MM.1S (cell line): ENCODE measurements at regions not wholly inside any gene's neighbourhood (a gene's known extent, or its start where the extent isn't known, plus 50 kb on each side); places are given as distances from the start of the nearest gene placed in this dataset.

Source experiments
- EZH2 ChIP-seq: fragments of 300-600 bp; sonication (generic); optimal IDR thresholded peaks from 2 replicates; pipeline ENCODE3; 2017; ENCODE audit warnings: low read depth, mild to moderate bottlenecking, antibody characterized with exemption, low read length, mixed read lengths
- EZH2phosphoT487 ChIP-seq: fragments of 300-600 bp; sonication (generic); IDR thresholded peaks from 2 replicates; pipeline ENCODE4 v1.6.1; 2018; ENCODE audit warnings: antibody characterized with exemption, low read length
- TF ChIP-seq, protein P1 (sequence below): fragments of 300-600 bp; sonication (generic); IDR thresholded peaks from 2 replicates; pipeline ENCODE4 v1.5.1; 2016; ENCODE audit warnings: antibody characterized with exemption, low read length, mixed read lengths

DNA sequence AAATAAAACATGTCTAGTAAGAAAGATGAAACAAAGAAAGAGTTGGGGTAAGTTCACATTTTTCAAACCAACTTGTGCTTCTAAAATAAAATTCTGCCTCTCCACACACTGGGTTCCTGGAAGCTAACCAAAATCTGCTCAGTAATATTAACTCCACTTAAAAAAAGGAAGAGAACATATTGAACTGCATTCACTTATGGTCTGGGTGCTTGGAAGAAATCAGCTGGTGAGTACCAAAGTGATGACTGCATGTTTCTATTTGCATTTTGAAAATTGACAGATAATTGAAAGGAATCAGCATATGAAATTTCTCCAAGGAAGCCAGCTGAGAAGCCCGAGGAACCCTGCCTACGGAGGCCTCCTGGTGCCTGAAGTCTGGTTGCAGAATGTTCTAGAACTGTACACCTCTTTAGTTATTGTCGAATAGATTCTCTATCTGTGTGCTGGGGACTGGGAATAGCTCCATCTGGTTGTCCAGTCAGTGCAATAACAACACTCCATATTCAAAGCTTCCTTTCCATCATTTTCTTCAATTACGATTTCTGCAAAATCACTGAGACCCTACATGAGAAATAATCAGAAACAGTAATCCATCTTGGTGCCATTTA is 836.1 kb downstream of the VRK1 start:
- TF ChIP-seq, protein P1, sequence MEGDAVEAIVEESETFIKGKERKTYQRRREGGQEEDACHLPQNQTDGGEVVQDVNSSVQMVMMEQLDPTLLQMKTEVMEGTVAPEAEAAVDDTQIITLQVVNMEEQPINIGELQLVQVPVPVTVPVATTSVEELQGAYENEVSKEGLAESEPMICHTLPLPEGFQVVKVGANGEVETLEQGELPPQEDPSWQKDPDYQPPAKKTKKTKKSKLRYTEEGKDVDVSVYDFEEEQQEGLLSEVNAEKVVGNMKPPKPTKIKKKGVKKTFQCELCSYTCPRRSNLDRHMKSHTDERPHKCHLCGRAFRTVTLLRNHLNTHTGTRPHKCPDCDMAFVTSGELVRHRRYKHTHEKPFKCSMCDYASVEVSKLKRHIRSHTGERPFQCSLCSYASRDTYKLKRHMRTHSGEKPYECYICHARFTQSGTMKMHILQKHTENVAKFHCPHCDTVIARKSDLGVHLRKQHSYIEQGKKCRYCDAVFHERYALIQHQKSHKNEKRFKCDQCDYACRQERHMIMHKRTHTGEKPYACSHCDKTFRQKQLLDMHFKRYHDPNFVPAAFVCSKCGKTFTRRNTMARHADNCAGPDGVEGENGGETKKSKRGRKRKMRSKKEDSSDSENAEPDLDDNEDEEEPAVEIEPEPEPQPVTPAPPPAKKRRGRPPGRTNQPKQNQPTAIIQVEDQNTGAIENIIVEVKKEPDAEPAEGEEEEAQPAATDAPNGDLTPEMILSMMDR, result no peak
- TF ChIP-seq EZH2 (no peak), EZH2phosphoT487 (no peak)
